Dedifferentiated amniotic fluid mesenchymal stem cell (primary cell): ENCODE measurements at regions not wholly inside any gene's neighbourhood (a gene's known extent, or its start where the extent isn't known, plus 50 kb on each side); places are given as distances from the start of the nearest gene placed in this dataset.
A peak's percentile ranks its signal among the peaks of the same experiment; 100 is the strongest.
"Not testable (repeated sequence)": the region's sequence is repeated elsewhere in the genome, so short reads cannot be mapped to it uniquely, and the experiment has no call there.

Source experiments
- DNase-seq: peaks from one replicate; pipeline ENCODE4 v3.0.0-alpha.2; 2016; ENCODE audit errors: extremely low spot score

- peak; percentile 32 for DNase-seq
Measured at GRCh38 chr2:175872721-175873120, 129.3 kb downstream of the LNPK start.

GRCh38 chr2:175872005-175872348 is 130.1 kb downstream of the LNPK start:
- no peak for DNase-seq

DNA sequence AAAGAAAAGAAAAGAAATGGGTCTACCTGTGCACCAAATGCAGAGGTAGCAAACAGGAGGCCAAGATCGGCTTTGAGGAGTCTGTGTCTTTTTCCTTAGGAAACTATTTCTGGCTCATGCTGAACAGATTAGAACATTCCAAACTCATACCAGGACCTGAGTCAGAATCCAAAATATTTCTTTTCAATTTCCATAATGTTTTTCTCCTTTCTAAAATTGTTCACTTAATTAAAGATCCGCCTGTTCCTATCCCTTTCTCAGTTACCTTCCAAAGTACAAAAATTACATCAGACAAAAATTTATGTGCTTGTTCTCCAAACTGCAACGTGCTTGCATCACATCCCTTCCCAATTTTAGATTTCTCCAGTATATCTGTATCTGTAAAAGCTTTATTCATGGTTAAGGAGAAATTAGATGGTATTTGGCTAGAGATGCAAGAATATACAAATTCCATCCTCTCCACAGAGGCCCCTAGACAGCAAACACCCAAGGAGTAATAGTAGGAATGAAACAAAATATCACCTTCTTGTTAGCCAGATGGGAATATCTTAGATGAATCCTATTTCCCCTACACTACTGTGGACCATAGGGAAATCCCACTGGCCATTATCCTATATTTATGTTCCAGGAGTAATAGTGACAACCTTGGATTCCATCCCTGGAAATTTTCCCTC is 130.6 kb downstream of the LNPK start:
- DNase-seq, result peak; percentile 74

GRCh38 chr2:175865716-175866115 is 136.4 kb downstream of the LNPK start:
- DNase-seq, result no peak

DNA sequence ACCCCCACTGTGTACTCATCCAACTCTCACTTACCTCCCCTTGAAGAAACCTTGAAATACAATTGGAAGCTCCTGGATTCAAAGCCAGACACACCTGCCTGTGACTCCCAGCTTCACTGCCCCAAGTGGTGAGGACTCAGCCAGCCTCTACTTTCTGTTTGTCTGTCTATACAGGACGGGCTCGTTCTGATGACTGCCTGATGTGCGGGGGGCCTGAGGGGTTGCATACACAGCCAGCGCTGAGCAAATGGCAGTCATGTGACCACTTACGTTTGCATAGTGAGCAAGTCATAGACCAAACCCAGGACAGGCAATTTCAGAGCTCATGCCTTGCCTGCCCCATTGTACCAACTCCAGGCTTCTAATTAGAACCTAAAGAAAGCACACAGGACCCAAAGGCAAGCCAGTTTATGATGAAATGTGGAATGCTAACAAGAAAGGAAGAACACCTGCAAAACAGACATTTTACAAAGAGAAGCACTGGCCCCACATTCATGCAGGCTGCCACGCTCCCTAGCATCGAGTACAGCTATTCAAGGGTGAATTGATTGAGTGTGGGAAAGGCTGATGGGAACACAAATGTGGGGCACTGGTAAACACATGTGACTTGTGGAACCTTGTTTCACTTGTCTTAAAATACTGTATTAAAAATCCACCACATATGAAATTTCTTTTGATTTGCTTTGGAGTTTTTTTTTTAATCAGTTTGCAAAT is 137.8 kb downstream of the LNPK start:
- no peak for DNase-seq

DNA sequence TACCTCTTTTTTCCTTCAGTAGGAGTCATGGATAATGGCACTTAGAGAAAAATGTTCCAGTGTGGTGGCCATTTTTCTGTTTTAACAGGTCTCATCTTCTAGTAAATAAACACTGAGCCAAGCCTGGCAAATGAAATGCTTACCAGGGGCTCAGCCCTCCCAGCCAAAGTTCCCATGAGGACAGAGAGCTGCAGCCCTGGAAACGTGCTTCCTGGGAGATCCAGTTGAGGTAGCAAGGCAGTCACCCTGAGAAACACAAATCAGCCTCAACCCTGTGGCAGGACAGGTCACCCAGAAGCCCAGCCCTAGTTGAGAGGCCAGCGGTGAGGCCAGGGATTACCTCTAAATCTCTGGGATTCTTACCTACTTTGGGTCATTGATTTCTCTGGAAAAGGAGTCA is 140.1 kb downstream of the LNPK start:
- no peak for DNase-seq

DNA sequence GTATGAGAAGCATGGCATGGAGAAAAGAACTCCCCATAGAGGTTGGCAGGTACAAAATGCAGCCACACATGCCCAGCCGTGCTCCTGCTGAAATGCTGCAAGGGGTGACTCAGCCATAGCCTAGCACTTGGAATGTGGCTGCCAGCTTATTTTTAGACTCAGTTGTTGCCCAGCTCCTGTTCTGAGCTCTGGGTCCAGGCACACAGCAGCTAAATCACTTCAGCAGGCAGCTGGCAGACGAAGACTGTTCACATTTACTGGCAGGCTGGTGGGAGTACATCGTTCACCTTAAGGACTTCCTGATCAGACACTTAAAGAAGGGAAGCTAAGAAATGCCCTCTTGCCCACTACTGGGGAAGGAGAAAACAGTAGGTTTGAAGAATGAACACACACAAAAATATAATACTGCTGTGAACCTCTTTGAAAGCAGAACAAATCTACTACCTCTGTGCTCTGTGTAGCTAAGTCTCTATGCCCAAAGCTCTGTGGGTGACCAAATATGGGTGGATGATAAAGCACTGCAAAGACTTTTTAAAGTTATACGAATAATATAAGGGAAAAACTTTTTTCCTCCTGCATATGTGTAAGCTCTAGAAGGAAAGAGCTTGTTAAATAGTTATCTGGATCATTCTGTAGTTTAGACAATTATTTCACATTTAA is 146.1 kb downstream of the LNPK start:
- DNase-seq, result peak; percentile 71

DNA sequence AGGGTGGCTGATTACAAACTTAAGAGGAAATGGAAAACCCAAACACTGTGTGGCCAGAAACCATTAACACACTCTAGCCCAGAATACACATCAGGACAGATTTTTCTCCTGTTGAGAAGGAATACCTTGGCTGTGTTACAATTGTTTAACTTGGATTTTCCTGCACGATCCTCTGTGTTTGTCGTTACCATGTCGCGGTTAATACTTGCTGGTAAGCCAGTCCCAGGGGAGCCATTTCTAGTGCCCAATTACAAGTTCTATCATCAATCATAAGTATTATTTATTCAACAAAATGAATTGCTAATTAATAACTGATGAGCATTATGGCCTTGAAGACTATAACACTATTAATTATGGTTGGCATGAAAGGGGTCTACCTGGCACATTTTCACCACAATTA is 146.8 kb downstream of the LNPK start:
- no peak for DNase-seq

GRCh38 chr2:175854665-175855064 is 147.4 kb downstream of the LNPK start:
- DNase-seq, result no peak

GRCh38 chr2:175854129-175854528 is 147.9 kb downstream of the LNPK start:
- DNase-seq, result no peak

DNA sequence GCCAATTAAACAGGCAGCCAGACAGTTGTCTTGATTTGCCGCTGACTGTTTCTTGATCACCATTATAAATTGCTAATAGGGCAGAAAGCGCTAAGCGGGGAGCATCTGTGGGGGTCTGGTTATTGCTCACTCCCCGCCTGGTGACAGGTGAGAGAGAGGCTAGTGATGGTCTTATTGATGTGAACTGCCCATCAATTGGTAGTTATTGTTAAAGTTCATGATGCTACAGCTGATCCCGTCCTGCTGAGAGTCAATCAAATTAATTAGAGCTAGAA is 148.5 kb downstream of the LNPK start:
- DNase-seq, result no peak

DNA sequence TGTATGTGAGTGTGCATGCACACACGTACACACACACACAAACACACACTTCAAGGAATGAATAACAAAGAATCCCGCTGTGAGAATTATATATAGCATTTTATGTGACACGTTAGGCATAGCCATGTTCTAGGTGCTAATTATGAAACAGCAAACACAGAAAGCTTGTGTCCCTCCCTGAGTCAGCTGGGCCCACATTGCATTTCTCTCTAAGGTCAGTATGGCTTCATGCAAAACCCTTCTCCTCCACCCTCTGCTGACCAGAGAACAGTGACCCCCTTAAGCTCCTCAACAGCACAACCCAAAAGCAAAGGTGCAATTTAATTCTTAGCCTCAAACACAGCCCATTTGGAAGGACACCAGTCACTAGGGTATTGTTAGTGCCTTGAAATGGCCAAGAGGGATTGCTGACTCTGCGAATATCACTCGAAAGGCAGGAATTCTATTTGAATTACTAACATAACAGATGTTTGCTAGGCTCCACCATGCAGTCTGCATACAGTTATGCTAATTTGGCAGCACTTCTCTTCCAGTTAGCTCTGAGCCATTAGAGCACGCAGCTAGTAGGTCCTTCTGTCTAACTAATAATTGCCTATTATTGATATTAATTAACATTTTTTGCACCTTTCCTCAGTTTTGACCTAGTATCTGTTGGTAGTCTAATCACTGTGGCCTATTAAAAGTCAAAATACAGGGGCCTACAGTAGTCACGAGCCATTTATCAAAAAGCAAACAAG is 149.0 kb downstream of the LNPK start:
- no peak for DNase-seq

GRCh38 chr2:175847128-175847527 is 154.9 kb downstream of the LNPK start:
- DNase-seq, result no peak

- DNase-seq, result peak; percentile 59
Measured at GRCh38 chr2:175844169-175844568, 157.9 kb downstream of the LNPK start.

DNA sequence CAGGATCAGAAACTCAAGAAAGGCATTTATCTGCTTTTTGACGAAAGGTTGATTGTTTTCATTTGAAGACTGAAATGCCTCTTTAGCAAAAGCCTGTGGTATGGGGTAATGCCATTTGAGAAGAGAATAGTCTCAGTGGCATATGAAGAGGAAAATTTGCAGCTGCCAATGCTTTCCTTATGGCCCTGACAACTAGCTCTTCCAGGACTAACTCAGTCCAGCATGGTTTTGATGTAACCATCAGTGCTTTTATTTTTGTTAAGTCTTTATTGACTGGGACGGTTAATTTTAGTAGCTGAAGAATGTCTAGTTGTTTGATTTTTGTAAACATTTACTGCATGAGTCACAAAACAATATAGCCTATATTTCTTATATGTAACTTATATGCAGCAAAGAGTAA is 158.4 kb downstream of the LNPK start:
- no peak for DNase-seq

GRCh38 chr2:175842996-175843395 is 159.1 kb downstream of the LNPK start:
- peak; percentile 21 for DNase-seq

- not testable (repeated sequence) for DNase-seq
Measured at GRCh38 chr2:175840765-175841164, 161.3 kb downstream of the LNPK start.

- DNase-seq, result peak; percentile 70
Measured at GRCh38 chr2:175840256-175840655, 161.8 kb downstream of the LNPK start.

DNA sequence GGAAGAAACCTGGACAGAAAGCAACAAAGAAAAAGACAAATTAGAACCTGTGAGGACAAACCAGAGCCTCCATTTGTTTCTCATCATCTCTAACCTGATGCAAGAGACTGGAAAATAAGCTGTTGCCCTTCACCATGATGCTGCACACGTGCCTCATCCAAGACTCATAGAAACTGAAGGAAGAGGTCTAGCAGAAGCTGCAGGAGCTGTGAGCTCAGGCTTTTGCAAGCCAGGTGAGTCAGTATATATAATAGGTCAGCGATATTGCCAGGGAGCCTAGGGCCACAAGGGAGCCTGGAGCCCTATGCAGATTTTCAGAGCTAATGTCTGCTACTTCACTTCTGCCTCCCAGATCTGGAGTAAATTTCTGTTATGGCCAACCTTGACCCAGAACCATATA is 163.1 kb downstream of the LNPK start:
- DNase-seq, result no peak

DNA sequence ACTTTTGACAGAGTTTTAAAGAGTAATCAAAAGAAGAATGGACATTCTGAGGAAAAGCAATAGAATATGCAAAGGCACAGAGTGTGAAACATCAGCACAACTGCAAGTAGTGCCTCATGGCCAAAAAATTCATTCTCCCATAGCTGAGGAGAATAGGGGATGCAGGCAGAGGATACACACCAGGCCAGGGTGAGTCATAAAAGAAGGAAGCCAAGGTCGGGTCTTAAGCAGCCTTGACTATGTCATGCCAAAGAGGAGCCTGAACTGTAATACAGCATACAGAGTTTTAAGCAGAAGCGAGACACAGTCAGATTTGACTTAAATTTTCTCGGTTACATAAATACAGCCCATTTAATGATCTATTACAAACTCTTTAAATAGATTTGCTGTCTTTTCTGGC is 165.0 kb downstream of the LNPK start:
- DNase-seq, result peak; percentile 87

GRCh38 chr2:175836361-175836760 is 165.7 kb downstream of the LNPK start:
- no peak for DNase-seq

GRCh38 chr2:175834477-175834876 is 167.6 kb downstream of the LNPK start:
- no peak for DNase-seq

DNA sequence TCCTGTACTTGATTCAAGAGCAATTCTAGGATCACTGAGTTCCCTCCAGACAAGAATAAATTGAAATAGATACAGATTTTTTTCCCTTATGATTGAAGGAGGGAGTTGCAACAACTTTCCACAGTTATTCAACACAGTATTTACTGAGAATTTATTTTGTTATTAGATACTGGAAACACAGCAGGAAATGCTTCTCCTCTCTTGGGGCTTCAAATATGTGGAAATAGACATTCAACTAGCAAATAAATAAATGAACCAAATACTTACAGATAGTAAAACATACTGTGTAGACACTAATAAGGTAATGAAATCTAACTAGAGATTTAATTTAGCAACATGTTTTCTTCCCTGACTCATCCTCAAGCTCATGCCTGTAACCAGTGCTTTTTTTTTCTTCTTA is 169.2 kb downstream of the LNPK start:
- no peak for DNase-seq
